ENCODE measurements at regions not wholly inside any gene's neighbourhood (a gene's known extent, or its start where the extent isn't known, plus 50 kb on each side); places are given as distances from the start of the nearest gene placed in this dataset.
"Not testable (repeated sequence)": the region's sequence is repeated elsewhere in the genome, so short reads cannot be mapped to it uniquely, and the experiment has no call there.

GRCh38 chr2:129819855-129820254 is 159.6 kb upstream of the RAB6C start:
- no peak overlapping the region for H3K9ac ChIP-seq (ENCODE audit: low read depth, low read length)
- no peak overlapping the region for H3K27ac ChIP-seq (ENCODE audit: low read depth, low read length)
- H3K9me3 ChIP-seq (ENCODE audit: insufficient read depth, low read depth, low read length) = peaks cover 16% of the 10 kb centered on the region
- no peak overlapping the region for H3K4me3 ChIP-seq (ENCODE audit: low read length)
- H3K27me3 ChIP-seq (ENCODE audit: insufficient read depth, low read length) = no peaks in the 10 kb centered on the region
- H3K36me3 ChIP-seq (ENCODE audit: insufficient read depth, low read length) = no peaks in the 10 kb centered on the region
- 96% methylated on average over 7 of the region's 7 CpGs for WGBS
- H3K4me1 ChIP-seq (ENCODE audit: insufficient read depth, low read length) = no peaks in the 10 kb centered on the region

GRCh38 chr2:129820908-129821307 is 158.6 kb upstream of the RAB6C start:
- H3K9ac ChIP-seq (ENCODE audit: low read depth, low read length) = no peak overlapping the region
- H3K27ac ChIP-seq (ENCODE audit: low read depth, low read length) = no peak overlapping the region
- no peaks in the 10 kb centered on the region for H3K4me1 ChIP-seq (ENCODE audit: insufficient read depth, low read length)
- no peaks in the 10 kb centered on the region for H3K27me3 ChIP-seq (ENCODE audit: insufficient read depth, low read length)
- H3K4me3 ChIP-seq (ENCODE audit: low read length) = no peak overlapping the region
- no peaks in the 10 kb centered on the region for H3K36me3 ChIP-seq (ENCODE audit: insufficient read depth, low read length)
- 95% methylated on average over 6 of the region's 6 CpGs for WGBS
- peaks cover 9% of the 10 kb centered on the region for H3K9me3 ChIP-seq (ENCODE audit: insufficient read depth, low read depth, low read length)

- WGBS = 96% methylated on average over 4 of the region's 4 CpGs
- H3K4me1 ChIP-seq (ENCODE audit: insufficient read depth, low read length) = no peaks in the 10 kb centered on the region
- no peaks in the 10 kb centered on the region for H3K27me3 ChIP-seq (ENCODE audit: insufficient read depth, low read length)
- no peak overlapping the region for H3K9ac ChIP-seq (ENCODE audit: low read depth, low read length)
- peaks cover 3% of the 10 kb centered on the region; the same call in 1 of the 2 replicates for H3K9me3 ChIP-seq (ENCODE audit: insufficient read depth, low read depth, low read length)
- no peak overlapping the region for H3K4me3 ChIP-seq (ENCODE audit: low read length)
- H3K27ac ChIP-seq (ENCODE audit: low read depth, low read length) = no peak overlapping the region
- H3K36me3 ChIP-seq (ENCODE audit: insufficient read depth, low read length) = no peaks in the 10 kb centered on the region
Observed at GRCh38 chr2:129821445-129821844, 158.0 kb upstream of the RAB6C start.

- Histone ChIP-seq H3K27ac (ENCODE audit: low read depth, low read length) (no peak overlapping the region), H3K9me3 (ENCODE audit: insufficient read depth, low read depth, low read length) (no peaks in the 10 kb centered on the region), H3K4me3 (ENCODE audit: low read length) (no peak overlapping the region), H3K4me1 (ENCODE audit: insufficient read depth, low read length) (peaks cover 5% of the 10 kb centered on the region; the same call in 1 of the 2 replicates), H3K9ac (ENCODE audit: low read depth, low read length) (no peak overlapping the region), H3K36me3 (ENCODE audit: insufficient read depth, low read length) (no peaks in the 10 kb centered on the region), H3K27me3 (ENCODE audit: insufficient read depth, low read length) (no peaks in the 10 kb centered on the region)
- WGBS = 92% methylated on average over 10 of the region's 10 CpGs
Observed at GRCh38 chr2:129823044-129823443, 156.4 kb upstream of the RAB6C start.

- Histone ChIP-seq H3K9me3 (ENCODE audit: insufficient read depth, low read depth, low read length) (peaks cover 19% of the 10 kb centered on the region; the same call in 1 of the 2 replicates), H3K4me1 (ENCODE audit: insufficient read depth, low read length) (peaks cover 7% of the 10 kb centered on the region; the same call in 1 of the 2 replicates), H3K36me3 (ENCODE audit: insufficient read depth, low read length) (no peaks in the 10 kb centered on the region), H3K27me3 (ENCODE audit: insufficient read depth, low read length) (no peaks in the 10 kb centered on the region), H3K27ac (ENCODE audit: low read depth, low read length) (no peak overlapping the region), H3K4me3 (ENCODE audit: low read length) (no peak overlapping the region), H3K9ac (ENCODE audit: low read depth, low read length) (peak overlapping the region; percentile 43)
- 42% methylated on average over 27 of the region's 27 CpGs for WGBS
Observed at GRCh38 chr2:129827311-129828090, 152.0 kb upstream of the RAB6C start.

- H3K27me3 ChIP-seq (ENCODE audit: insufficient read depth, low read length) = no peaks in the 10 kb centered on the region
- H3K4me3 ChIP-seq (ENCODE audit: low read length) = no peak overlapping the region
- H3K27ac ChIP-seq (ENCODE audit: low read depth, low read length) = no peak overlapping the region
- H3K9ac ChIP-seq (ENCODE audit: low read depth, low read length) = no peak overlapping the region
- H3K4me1 ChIP-seq (ENCODE audit: insufficient read depth, low read length) = peaks cover 7% of the 10 kb centered on the region; the same call in 1 of the 2 replicates
- H3K36me3 ChIP-seq (ENCODE audit: insufficient read depth, low read length) = no peaks in the 10 kb centered on the region
- H3K9me3 ChIP-seq (ENCODE audit: insufficient read depth, low read depth, low read length) = peaks cover 19% of the 10 kb centered on the region; the same call in 1 of the 2 replicates
- WGBS = 86% methylated on average over 7 of the region's 7 CpGs
Observed at GRCh38 chr2:129828792-129829191, 150.7 kb upstream of the RAB6C start.

GRCh38 chr2:129829588-129829987 is 149.9 kb upstream of the RAB6C start:
- no peak overlapping the region for H3K9ac ChIP-seq (ENCODE audit: low read depth, low read length)
- H3K4me3 ChIP-seq (ENCODE audit: low read length) = no peak overlapping the region
- 94% methylated on average over 3 of the region's 3 CpGs for WGBS
- H3K4me1 ChIP-seq (ENCODE audit: insufficient read depth, low read length) = peaks cover 7% of the 10 kb centered on the region; the same call in 1 of the 2 replicates
- H3K27me3 ChIP-seq (ENCODE audit: insufficient read depth, low read length) = no peaks in the 10 kb centered on the region
- H3K9me3 ChIP-seq (ENCODE audit: insufficient read depth, low read depth, low read length) = peaks cover 19% of the 10 kb centered on the region; the same call in 1 of the 2 replicates
- no peak overlapping the region for H3K27ac ChIP-seq (ENCODE audit: low read depth, low read length)
- no peaks in the 10 kb centered on the region for H3K36me3 ChIP-seq (ENCODE audit: insufficient read depth, low read length)

- 100% methylated on average over 1 of the region's 2 CpGs for whole genome bisulfite sequencing
- Histone ChIP-seq H3K36me3 (ENCODE audit: insufficient read depth, low read length) (no peaks in the 10 kb centered on the region), H3K9me3 (ENCODE audit: insufficient read depth, low read depth, low read length) (peaks cover 19% of the 10 kb centered on the region; the same call in 1 of the 2 replicates), H3K4me1 (ENCODE audit: insufficient read depth, low read length) (peaks cover 7% of the 10 kb centered on the region; the same call in 1 of the 2 replicates), H3K9ac (ENCODE audit: low read depth, low read length) (no peak overlapping the region), H3K4me3 (ENCODE audit: low read length) (no peak overlapping the region), H3K27me3 (ENCODE audit: insufficient read depth, low read length) (no peaks in the 10 kb centered on the region), H3K27ac (ENCODE audit: low read depth, low read length) (no peak overlapping the region)
Observed at GRCh38 chr2:129831018-129831417, 148.4 kb upstream of the RAB6C start.

GRCh38 chr2:129833465-129833864 is 146.0 kb upstream of the RAB6C start:
- H3K9me3 ChIP-seq (ENCODE audit: insufficient read depth, low read depth, low read length) = peaks cover 19% of the 10 kb centered on the region; the same call in 1 of the 2 replicates
- not testable (repeated sequence) for H3K4me1 ChIP-seq (ENCODE audit: insufficient read depth, low read length); H3K36me3 ChIP-seq (ENCODE audit: insufficient read depth, low read length); H3K27ac ChIP-seq (ENCODE audit: low read depth, low read length); H3K9ac ChIP-seq (ENCODE audit: low read depth, low read length); H3K27me3 ChIP-seq (ENCODE audit: insufficient read depth, low read length); H3K4me3 ChIP-seq (ENCODE audit: low read length)
- 95% methylated on average over 20 of the region's 20 CpGs for WGBS

GRCh38 chr2:129847043-129847442 is 132.4 kb upstream of the RAB6C start:
- no peaks in the 10 kb centered on the region for H3K9me3 ChIP-seq (ENCODE audit: insufficient read depth, low read depth, low read length)
- no peaks in the 10 kb centered on the region for H3K4me1 ChIP-seq (ENCODE audit: insufficient read depth, low read length)
- H3K9ac ChIP-seq (ENCODE audit: low read depth, low read length) = no peak overlapping the region
- 90% methylated on average over 1 of the region's 1 CpG for WGBS
- H3K27me3 ChIP-seq (ENCODE audit: insufficient read depth, low read length) = no peaks in the 10 kb centered on the region
- H3K36me3 ChIP-seq (ENCODE audit: insufficient read depth, low read length) = no peaks in the 10 kb centered on the region
- no peak overlapping the region for H3K4me3 ChIP-seq (ENCODE audit: low read length)
- H3K27ac ChIP-seq (ENCODE audit: low read depth, low read length) = no peak overlapping the region

- Histone ChIP-seq H3K4me3 (ENCODE audit: low read length) (no peak overlapping the region), H3K27ac (ENCODE audit: low read depth, low read length) (no peak overlapping the region), H3K27me3 (ENCODE audit: insufficient read depth, low read length) (no peaks in the 10 kb centered on the region), H3K4me1 (ENCODE audit: insufficient read depth, low read length) (no peaks in the 10 kb centered on the region), H3K36me3 (ENCODE audit: insufficient read depth, low read length) (no peaks in the 10 kb centered on the region), H3K9ac (ENCODE audit: low read depth, low read length) (no peak overlapping the region), H3K9me3 (ENCODE audit: insufficient read depth, low read depth, low read length) (no peaks in the 10 kb centered on the region)
- WGBS = 23% methylated on average over 3 of the region's 6 CpGs
Observed at GRCh38 chr2:129849559-129850160, 129.8 kb upstream of the RAB6C start.
